ENCODE measurements at regions not wholly inside any gene's neighbourhood (a gene's known extent, or its start where the extent isn't known, plus 50 kb on each side); places are given as distances from the start of the nearest gene placed in this dataset.

DNA sequence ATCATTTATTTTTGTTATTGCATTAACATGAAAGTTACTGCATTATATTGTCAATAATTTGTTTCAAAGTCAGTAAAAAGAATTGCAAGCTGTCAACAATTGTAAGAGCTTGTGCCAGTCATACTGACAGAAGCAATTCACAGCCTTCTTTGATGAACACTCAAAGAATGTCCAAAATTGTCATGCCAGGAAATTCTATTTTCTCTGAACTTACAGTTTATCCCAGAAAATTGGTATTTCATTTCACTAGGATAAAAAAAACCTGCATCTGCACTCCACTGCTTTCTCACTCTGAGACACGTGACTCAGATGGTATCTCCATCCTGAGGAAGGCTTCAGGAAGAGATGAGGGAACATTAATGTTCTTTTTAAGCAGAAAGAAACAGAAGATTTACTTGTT is 332.6 kb upstream of the CCDC54 start:
- intact Hi-C loops (cut with DNase I; ENCODE audit: low total_unique reads) = no loop called here

DNA sequence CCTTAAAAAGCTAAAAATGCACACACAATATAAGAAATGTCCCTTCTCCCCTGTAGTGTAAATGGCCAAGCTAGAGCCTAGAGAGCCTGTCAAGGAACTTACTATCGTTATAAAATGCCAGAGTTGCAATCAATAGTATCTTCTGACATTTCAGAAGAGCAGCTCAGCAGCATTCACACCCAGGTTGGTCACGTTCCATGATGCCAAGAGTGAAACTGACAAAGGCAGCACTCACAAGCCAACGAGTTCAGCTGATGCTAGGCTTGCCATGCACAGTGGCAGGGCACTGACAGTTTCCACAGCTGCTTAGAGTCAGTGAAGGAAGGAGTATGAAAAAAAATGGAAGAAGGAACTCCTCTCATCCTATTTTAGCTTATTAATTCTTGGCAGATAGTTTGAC is 331.4 kb upstream of the CCDC54 start:
- no peaks in the 10 kb centered on the region for H3K9me3 ChIP-seq
- H3K36me3 ChIP-seq = no peaks in the 10 kb centered on the region
- no peak for DNase-seq
- H3K4me1 ChIP-seq = no peaks in the 10 kb centered on the region
- H3K27ac ChIP-seq = no peak overlapping the region
- TF ChIP-seq, protein P1, sequence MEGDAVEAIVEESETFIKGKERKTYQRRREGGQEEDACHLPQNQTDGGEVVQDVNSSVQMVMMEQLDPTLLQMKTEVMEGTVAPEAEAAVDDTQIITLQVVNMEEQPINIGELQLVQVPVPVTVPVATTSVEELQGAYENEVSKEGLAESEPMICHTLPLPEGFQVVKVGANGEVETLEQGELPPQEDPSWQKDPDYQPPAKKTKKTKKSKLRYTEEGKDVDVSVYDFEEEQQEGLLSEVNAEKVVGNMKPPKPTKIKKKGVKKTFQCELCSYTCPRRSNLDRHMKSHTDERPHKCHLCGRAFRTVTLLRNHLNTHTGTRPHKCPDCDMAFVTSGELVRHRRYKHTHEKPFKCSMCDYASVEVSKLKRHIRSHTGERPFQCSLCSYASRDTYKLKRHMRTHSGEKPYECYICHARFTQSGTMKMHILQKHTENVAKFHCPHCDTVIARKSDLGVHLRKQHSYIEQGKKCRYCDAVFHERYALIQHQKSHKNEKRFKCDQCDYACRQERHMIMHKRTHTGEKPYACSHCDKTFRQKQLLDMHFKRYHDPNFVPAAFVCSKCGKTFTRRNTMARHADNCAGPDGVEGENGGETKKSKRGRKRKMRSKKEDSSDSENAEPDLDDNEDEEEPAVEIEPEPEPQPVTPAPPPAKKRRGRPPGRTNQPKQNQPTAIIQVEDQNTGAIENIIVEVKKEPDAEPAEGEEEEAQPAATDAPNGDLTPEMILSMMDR (IDR thresholded peaks at IDR 0.05) = no peak
- TF ChIP-seq POLR2A (IDR thresholded peaks at IDR 0.05) = no peak
- H3K27me3 ChIP-seq = no peaks in the 10 kb centered on the region
- intact Hi-C loops (cut with DNase I; ENCODE audit: low total_unique reads) = no loop called here
- no peak overlapping the region for H3K4me3 ChIP-seq

More for the DNA sequence above, 332.6 kb upstream of the CCDC54 start:
- no peaks in the 10 kb centered on the region for H3K9me3 ChIP-seq
- no peak overlapping the region for H3K4me3 ChIP-seq
- no peaks in the 10 kb centered on the region for H3K27me3 ChIP-seq
- no peaks in the 10 kb centered on the region for H3K36me3 ChIP-seq
- H3K27ac ChIP-seq = no peak overlapping the region
- no peaks in the 10 kb centered on the region for H3K4me1 ChIP-seq
- DNase-seq = no peak
- TF ChIP-seq, protein P1 (IDR thresholded peaks at IDR 0.05) = no peak
- TF ChIP-seq POLR2A (IDR thresholded peaks at IDR 0.05) = no peak

GRCh38 chr3:107055181-107055942 is 321.9 kb upstream of the CCDC54 start:
- Histone ChIP-seq H3K27me3 (no peaks in the 10 kb centered on the region), H3K4me1 (no peaks in the 10 kb centered on the region), H3K27ac (no peak overlapping the region), H3K4me3 (no peak overlapping the region), H3K9me3 (no peaks in the 10 kb centered on the region), H3K36me3 (no peaks in the 10 kb centered on the region)
- intact Hi-C loops (cut with DNase I; ENCODE audit: low total_unique reads) = no loop called here
- DNase-seq = no peak
- TF ChIP-seq POLR2A (IDR thresholded peaks at IDR 0.05) = no peak
- TF ChIP-seq, protein P1 (IDR thresholded peaks at IDR 0.05) = no peak

DNA sequence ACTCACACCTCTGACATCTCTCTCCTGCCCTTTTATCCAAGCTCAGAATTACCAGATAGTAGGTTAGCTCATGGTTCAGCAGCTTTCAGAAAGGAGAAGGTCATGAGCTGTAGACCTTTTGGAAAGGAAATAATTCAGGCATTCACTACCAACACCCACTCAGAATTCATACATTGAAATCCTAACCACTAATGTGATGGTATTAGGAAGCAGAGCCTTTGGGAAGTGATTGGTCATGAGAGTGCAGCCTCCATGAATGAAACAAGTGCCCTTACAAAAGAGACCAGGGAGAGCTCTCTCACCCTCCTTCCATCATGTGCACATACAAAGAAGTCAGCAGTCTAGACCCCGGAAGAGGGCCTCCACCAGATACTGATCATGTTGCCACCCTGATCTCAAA is 315.8 kb upstream of the CCDC54 start:
- intact Hi-C loops (cut with DNase I; ENCODE audit: low total_unique reads) = no loop called here
- DNase-seq = no peak
- no peak for TF ChIP-seq POLR2A (IDR thresholded peaks at IDR 0.05)
- TF ChIP-seq, protein P1 (IDR thresholded peaks at IDR 0.05) = no peak
- peaks cover 0 to 9% of the 10 kb centered on the region in 2 donors for H3K4me1 ChIP-seq
- no peaks in the 10 kb centered on the region for H3K9me3 ChIP-seq
- H3K36me3 ChIP-seq = no peaks in the 10 kb centered on the region
- no peaks in the 10 kb centered on the region for H3K27me3 ChIP-seq
- no peak overlapping the region for H3K27ac ChIP-seq
- H3K4me3 ChIP-seq = no peak overlapping the region

- Histone ChIP-seq H3K9me3 (no peaks in the 10 kb centered on the region), H3K27ac (no peak overlapping the region), H3K4me1 (peaks cover 0 to 9% of the 10 kb centered on the region in 2 donors), H3K36me3 (no peaks in the 10 kb centered on the region), H3K4me3 (no peak overlapping the region), H3K27me3 (no peaks in the 10 kb centered on the region)
- intact Hi-C loops (cut with DNase I; ENCODE audit: low total_unique reads) = no loop called here
- no peak for TF ChIP-seq POLR2A (IDR thresholded peaks at IDR 0.05)
- TF ChIP-seq, protein P1 (IDR thresholded peaks at IDR 0.05) = no peak
- no peak for DNase-seq
Observed at GRCh38 chr3:107062310-107062709, 314.9 kb upstream of the CCDC54 start.

Data from uterus (tissue), 3 donors.